OCI-M1 (cell line): ENCODE measurements at regions not wholly inside any gene's neighbourhood (a gene's known extent, or its start where the extent isn't known, plus 50 kb on each side); places are given as distances from the start of the nearest gene placed in this dataset.
"Not testable (repeated sequence)": the region's sequence is repeated elsewhere in the genome, so short reads cannot be mapped to it uniquely, and the experiment has no call there.

Source experiments
- DNase-seq: peaks from one replicate; lab custom pipeline; 2025; lab: John Stamatoyannopoulos, UW

DNA sequence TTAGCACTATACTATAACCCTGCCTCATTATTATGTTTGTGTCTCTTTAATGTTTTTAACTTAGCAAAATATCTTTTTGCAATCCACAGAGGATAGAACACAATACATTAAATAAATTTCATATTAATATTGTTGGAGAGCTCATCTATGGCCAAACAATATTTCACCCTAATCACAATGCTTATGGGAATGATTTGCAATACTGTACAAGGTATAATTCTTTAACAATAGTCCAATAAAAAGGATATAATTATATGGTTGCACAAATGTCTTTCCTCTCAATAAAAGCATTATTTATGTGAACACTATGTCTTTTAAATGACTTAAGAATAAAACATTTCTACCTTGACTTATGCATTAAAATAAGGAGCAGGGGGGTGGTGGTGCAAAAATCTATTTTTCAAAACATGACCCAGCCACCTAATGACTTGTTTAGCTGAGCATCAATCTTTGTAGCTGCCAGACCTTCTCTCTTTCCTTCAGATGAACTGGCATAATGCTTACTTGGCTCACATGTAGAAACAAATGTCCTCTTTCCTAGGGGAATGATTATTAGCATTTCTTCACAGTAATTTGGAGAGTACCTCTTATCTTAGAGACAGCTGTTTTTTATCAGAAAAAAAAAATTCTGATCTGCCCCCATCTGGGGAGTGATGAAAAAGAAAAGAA, 1933.6 kb upstream of the LRRTM1 start:
- DNase-seq = no peak

DNA sequence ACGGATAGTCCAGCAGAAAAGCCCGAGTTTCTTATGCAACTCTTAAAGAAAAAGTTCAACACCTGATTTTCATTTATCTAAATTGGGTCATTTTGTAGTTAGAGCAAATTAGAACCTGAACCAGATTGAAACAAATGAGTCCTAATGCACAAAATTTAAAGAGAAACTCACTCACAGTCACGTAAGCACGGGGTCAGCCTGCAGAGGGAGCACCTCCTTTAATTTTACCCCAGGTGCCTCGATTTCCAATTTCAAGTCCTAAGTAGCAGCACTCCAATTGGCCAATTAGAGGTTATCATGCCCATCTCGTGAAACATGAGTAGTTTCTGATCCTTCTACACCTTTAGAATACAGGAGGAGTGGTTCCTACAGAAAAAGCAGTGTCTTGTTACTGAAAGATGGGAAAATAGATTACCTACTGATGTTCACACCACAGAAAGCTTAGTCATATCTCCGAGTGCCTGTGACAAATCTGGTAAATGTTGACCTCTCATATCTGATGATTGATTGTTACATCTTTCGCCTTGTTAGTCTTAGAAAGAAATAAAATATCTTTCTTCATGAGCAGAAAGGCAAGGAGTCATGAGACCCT, 1929.8 kb upstream of the LRRTM1 start:
- peak; percentile 36 for DNase-seq

DNA sequence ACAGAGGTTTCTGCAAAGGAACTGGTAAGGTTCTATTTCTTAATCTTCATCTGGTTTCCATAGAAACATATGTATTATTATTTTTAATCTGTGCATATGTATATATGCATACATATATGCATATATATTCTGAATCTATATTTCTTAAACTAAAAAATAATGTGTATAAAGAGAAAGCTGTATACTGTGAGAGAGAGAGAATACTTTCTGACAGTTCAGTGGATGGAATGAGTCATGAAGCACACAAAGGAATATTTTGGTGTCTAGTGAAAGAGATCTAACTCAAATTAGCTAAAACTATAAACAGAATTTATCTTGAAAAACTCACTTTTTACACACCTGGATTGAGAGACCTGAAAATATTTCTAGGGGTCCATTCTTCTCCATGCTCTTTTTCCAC, 1929.3 kb upstream of the LRRTM1 start:
- DNase-seq = no peak

DNA sequence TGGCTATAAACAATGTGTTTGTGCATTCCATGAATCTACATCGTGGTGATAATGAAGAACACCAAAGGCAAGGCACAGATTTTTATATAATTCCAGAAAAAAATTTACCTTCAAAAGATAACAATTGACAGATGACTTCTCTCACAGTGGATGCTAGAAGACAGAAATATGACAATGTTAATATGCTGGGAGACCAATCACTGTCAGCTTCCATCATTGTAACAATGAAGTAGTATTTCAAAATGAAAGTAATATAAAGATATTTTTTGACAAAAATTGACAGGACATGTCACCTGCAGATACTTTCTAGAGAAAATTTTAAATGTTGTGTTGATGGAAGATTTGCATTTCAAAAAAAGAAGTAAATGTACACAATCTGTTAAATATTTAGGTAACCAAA, 1925.9 kb upstream of the LRRTM1 start:
- no peak for DNase-seq

DNA sequence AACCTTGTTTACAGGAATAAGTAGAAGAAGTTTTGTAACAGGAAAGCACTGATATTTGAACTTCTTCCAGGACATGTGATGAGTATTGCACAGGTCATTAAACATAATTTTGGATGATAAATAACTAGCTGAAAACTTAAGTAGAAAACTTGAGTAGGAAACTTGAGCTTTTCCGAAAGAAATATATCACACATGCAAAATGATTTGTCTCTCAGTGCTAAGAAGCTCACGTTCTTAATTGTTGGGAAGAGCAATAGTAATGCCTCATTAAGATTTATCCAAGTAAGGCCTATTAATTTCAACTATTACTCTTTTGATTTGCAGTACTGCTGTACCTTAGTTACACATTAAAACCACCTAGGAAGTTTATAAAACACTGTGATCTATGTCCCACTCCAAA, 1921.9 kb upstream of the LRRTM1 start:
- no peak for DNase-seq

DNA sequence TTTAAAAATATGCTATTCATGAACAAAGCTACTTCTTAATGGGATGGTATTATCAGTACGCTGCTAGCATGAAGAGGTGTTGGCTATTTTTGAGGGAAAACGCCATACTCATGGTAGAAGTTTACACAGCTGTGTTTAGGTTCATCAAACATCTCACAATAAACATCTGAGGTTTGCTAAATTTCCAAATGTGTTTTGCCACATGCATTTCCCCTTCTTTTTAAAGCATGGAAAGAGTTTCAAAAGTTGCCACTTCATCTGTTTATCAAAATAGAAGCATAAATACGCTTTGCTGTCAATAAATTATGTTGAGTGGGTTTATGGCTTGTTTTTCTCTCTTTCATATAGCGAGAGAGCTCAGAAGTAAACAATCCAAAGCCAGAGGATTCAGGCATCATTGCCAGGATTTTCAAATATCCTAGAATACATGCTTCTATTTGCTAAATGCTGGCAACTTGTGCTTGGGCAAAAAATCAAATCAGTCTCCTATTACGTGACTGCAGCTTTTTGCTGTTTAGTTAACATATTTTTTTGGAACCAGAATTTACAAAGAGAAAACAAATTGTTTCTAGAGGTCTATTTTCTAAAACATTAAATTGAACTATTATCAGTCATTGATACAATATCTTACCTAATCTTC, 1919.9 kb upstream of the LRRTM1 start:
- no peak for DNase-seq

DNA sequence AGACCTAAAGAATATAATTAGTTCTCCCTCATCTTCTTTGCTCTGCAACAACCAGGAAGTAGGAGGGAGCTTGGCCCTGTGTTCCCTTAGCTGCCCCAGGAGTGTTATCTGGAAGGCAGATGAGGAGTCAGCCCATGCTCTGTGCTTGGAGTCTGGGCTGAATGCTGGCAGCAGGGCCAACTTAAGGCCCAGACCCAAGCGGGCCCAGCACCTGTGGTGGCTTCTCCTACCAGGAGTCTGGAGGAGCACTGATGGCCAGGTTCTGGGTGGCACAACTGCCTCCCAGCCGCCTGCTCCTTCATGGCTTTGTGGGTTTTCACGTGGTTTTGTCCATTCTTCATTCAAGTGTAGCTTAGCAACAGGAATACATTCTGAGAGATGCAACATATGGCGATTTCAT, 1910.7 kb upstream of the LRRTM1 start:
- peak; percentile 1 for DNase-seq

DNA sequence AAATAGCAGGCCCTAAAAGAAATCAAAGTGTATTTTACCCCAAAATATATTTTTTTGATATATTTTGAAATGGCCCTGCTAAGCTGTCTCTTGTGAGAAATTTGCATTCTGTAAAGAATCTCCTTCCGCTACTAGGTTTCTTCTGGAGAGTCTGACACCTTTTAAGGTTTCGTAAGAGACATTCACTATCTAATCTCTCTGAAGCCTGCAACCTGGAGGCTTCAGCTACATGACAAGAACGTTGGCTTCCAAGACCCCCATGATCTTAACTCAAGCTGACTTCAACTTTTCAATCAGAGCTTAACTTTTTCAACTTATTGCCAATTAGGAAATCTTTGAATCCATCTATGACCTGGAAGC, 1894.9 kb upstream of the LRRTM1 start:
- DNase-seq = no peak

DNA sequence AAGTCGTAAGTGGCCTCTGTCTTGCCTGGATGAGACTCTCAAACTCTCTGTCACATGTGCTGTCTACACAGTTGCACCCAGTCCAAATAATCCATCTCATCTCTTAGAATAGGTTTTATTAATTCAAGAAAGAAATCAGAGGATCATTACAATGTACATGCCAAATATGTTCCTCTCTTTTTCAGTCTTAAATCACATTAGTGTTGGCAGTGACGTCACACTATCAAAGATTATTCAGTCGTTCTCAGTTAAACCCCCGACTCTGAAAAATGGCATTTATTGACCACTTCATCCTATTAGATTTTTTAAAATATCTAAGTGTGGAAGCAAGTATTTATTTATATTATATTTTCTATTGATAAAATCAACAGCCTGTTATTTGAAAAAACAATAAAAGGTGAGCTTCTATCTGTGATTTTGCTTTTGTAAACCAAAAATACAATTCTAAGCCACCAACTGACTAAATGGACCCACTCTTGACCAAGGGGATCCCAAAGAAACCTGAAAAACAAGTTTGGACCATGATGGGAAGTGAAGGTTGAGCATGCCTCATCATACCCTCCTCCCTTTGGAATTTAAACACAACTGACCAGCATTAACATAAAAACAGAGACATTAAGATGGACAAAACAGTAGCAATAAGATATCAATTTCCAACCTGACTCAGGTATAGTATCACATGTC, 1894.4 kb upstream of the LRRTM1 start:
- DNase-seq = no peak

DNA sequence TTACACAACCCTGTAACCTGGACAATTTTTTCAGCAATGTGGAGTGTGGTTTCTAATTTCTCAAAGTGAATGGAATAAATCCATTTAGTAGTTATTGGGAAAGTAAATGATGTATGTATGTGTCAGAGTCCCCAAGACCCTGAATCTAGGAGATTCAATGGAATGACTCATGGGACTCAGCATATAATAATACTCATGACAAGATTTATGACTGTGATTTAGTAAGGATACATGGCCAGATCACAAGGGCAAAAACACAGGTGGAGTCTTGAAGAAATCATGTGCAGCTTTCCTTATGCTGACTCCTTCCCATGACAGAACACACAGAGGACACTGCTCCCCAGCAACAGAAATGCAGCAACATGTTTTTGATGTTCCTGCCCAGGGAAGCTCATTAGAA, 1877.7 kb upstream of the LRRTM1 start:
- no peak for DNase-seq

DNA sequence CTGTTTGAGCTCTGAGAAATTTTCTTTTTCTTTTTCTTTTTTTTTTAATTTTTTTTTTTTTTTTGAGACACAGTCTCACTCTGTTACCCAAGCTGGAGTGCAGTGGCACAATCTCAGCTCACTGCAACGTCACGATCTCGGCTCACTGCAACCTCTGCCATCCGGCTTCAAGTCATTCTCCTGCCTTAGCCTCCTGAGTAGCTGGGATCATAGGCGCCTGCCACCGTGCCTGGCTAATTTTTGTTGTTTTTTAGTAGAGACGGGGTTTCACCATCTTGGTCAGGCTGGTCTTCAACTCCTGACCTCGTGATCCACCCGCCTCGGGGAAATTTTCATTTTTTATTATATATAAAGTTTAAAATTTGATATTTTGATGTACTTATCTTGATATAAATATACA, 1870.7 kb upstream of the LRRTM1 start:
- DNase-seq = not testable (repeated sequence)

DNA sequence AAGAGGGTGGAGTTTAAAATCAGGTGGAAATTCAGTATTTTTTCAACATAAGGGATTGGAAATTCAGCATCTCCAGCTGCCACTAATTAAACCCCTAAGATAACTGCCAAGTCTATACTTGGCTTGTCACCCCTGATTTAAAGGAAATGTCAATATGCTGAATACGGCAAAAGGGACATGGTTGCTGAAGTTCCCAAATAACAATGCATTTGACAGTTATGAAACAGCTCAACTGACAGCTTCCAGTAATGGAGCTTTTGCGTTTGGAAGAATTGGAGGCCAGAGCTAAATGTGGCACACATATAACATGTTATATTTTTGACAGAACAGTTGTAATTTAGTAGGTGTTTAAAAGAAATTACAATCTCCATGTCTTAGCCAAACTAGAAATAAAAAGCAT, 1867.9 kb upstream of the LRRTM1 start:
- DNase-seq = no peak

DNA sequence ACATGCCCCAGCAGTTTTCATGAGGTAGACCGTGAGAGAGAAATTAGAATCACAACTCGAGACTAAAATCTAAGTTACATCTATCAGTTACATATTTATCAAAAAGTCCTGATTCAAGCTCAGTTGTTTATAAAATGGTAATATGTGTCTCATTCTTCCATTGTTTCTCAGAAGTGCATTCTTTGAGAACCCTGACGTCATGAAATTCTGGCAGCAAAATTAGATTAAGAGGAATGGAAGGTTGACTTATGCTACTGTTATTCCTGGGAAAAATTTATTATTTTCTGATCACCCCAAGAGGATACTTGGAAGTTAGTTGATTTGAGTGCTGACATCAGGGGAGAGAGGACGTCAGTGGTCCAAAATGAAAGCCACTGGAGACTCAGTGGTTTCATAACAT, 1864.8 kb upstream of the LRRTM1 start:
- no peak for DNase-seq

DNA sequence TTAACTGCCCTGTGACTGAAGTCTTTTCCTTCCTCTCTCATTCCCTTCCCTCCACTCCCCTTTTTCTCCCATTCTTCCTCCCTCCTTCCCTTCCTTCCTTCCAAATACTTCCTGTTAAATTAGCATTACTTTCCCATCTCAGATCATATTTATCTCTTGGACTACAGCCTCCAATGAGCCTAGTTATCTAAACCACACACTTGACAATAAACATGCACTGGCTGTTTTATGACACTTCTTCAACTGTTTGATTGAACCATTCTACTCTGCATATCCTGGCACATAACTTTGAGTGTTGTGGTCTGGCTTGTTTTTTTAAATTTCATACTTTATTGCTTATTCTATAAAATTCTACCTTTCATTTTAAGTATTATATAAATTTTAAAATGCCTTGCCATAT, 1860.8 kb upstream of the LRRTM1 start:
- no peak for DNase-seq

DNA sequence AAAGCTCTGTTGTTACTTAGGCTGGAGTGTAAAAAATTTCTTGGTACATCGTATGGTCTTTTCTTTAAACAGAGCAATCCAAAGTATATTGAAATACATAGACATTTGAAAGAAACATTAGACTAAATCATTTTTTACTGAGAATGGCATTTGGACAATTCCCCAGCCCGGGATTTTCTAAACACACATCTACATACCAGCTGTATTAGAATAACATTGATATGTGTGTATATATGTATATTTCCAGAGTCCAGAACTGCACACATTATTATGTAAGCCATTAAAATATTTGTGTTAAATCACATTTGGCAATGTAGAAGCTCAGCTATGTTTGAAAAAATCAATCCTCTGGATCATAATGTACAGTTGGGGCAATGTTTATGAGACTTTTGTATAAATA, 1853.6 kb upstream of the LRRTM1 start:
- no peak for DNase-seq

DNA sequence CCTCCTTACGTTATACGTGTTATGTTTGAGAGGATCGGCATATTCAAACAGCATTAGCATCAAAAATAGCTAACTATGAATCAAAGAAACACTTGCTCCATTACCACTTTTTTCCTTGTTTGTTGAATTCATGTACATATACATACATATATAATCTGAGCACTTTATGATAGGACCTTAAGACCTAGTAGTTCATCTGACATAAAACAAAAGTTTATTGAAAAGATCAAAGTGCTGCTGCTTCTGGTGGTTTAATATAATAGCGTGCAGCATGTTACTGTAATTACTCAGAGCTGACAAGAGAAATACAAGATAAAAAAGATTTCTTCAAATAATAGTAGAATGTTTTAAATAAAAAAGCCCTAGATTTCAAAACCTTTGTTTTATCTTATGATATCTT, 1850.9 kb upstream of the LRRTM1 start:
- DNase-seq = no peak

DNA sequence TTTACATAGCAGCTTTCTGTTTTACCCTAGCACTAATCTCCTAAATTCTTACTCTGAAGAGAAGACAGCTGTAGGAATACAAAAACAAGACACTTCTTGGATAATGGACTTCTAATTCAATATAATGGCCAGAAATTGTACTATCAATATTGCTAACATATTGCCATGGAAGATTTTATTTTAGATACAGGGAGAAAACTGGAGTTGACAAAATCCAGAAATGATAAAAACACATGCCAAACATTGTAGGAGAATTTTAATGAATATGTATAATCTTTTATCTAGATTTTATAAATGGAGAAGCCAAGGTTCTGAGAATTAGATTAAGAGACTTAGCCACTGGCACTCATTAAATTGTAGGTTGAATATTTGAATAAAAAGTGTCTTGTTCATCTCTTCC, 1838.8 kb upstream of the LRRTM1 start:
- DNase-seq = no peak

DNA sequence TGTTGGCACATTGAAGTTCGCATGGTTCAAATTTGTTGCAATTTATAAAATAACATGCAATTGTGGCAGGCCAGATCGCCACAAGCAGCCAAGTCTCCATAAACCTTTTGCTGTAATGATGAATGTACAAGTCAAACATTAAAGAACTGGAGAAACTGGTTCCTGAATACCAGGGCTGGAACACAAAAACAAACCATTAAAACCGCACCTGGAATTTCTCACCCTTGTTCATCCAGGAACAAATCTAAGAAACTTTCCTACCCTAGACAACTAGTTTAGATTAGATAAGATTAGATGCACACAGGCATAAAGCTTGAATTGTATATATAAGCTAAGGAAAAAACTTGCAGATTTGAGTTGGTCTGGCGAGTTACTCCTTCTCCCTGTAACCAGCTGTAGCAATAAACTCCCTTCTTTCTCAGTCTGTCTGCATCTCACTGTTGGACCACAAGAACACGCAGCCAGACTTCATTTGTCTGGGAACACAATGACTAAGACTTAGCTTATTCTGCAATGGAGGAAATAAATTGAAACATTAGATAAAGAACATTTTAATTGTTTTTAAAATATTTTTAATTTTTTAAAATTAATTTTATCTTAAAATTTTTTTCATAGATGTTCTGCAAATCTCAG, 1835.5 kb upstream of the LRRTM1 start:
- DNase-seq = no peak

DNA sequence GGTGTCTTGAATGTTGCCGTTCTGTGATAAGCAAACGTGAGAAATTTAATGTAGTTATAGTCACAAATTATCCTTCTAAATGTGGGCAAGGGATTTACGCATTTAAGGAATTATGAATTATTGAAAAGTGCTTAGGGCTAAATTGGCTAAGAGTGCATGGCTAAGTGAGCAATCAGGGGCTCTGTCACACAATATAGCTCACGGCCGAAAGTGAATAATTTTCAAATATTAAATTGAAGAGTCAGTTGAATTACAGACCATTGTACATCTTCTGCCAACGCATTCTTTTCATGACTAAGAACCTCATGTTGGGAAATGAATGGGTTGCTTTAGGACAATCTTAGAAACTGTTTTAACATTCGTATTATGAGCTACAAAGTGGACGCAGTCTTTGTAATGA, 1832.9 kb upstream of the LRRTM1 start:
- no peak for DNase-seq

DNA sequence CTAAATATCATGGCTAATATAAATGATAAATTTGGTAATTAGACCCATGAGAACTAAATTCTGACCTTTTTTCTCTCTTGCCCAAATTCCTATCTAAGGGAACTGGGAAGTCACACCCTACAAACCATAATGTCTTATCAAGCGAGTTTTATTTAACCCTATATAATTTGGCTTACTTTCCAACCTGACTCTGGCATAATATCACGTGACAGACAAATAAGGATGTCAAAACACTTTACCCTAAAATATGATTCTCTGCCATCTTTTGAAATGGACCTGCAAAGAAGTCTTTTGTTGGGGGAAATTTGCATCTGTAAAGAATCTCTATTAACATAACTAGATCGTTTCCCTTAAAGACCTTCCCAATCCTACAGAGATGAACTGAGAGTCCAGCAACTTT, 1823.5 kb upstream of the LRRTM1 start:
- DNase-seq = no peak

DNA sequence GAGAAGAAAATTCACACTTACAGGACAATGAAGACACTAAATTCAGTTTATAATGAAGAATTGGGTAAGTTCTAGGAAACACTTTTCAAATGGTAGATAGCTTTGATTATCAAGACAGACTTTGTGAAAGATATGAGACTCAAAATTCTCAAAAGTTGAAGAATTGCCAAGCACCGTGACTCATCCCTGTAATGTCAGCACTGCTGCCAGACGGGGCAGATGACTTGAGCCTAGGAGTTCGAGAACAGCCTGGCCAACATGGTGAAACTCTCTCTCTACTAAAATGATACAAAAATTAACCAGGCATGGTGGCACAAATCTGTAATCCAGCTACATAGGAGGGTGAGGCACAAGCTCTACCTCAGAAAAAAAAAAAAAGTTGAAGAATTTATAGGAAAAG, 1820.1 kb upstream of the LRRTM1 start:
- DNase-seq = peak; percentile 81

DNA sequence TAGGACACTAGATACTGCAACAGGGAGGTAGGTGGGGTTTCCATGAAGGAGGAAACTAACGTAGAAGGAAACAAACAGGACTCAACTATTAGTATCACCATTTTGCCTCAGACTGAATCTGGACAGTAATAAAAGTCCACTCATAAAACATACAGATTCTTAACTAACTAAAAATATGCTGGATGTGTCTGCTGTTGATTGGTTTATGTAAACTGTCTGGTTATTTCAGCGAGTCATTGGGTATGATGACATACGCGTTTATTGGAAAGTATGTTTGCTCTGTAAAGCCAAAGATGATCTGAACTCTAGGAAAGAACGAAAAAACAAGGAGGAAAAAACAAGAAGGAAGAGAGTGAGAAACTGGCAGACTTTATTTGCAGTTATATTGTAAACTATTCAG, 1816.1 kb upstream of the LRRTM1 start:
- no peak for DNase-seq

DNA sequence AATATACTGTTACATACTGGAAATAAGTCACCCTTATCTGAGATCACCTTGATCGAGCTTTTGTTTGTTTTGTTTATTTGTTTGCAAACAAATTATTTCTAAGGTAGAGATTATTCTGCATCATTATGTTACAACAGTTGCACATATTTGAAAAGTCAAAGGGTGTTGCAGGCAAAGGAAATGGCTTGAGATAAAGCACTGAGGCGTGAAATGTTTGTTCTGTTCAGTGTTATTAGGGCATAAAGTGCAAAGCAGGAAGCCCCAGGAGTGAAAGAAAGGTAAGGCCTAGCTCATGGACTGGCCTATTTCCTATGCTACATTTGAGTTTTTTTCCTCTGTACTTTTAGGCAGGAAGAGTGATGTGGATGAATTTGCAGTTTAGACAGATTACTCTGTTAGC, 1815.6 kb upstream of the LRRTM1 start:
- no peak for DNase-seq
